ENCODE measurements at regions not wholly inside any gene's neighbourhood (a gene's known extent, or its start where the extent isn't known, plus 50 kb on each side); places are given as distances from the start of the nearest gene placed in this dataset.

GRCh38 chr6:148671952-148672351 is 74.9 kb upstream of the UST start:
- H3K4me2 ChIP-seq: no peak overlapping the region
- POLR2A ChIA-PET: no interaction called here
- no peaks in the 10 kb centered on the region for H3K4me1 ChIP-seq (ENCODE audit: control insufficient read depth in 1 of 2, insufficient read depth in 2 of 2, low read depth in 1 of 2, low read length in 1 of 2)
- TF ChIP-seq YY1 (IDR thresholded peaks at IDR 0.05; ENCODE audit: low read depth) (no peak), RCOR1 (IDR thresholded peaks at IDR 0.05; ENCODE audit: low read length) (no peak), RFX5 (IDR thresholded peaks at IDR 0.05; ENCODE audit: low read length) (no peak), TAF1 (IDR thresholded peaks at IDR 0.05; ENCODE audit: borderline replicate concordance, low read depth, low read length) (no peak), POLR2AphosphoS5 (IDR thresholded peaks at IDR 0.05; ENCODE audit: low read depth, low read length) (no peak), PBX3 (IDR thresholded peaks at IDR 0.05) (no peak), MEF2A (IDR thresholded peaks at IDR 0.05; ENCODE audit: borderline replicate concordance, low read depth) (no peak)
- no peak overlapping the region for H3K27ac ChIP-seq (ENCODE audit: low read depth in 2 of 2, low read length in 1 of 2)
- H4K20me1 ChIP-seq (ENCODE audit: insufficient read depth): no peaks in the 10 kb centered on the region
- no peaks in the 10 kb centered on the region for H3K9me2 ChIP-seq
- CTCF ChIA-PET: no interaction called here
- H3F3A ChIP-seq (replicated peaks; ENCODE audit: insufficient read depth): no peaks in the 10 kb centered on the region
- no peak for DNase-seq
- no peaks in the 10 kb centered on the region for H3K27me3 ChIP-seq (ENCODE audit: insufficient read depth)
- no peaks in the 10 kb centered on the region for H3K79me2 ChIP-seq (ENCODE audit: insufficient read depth)
- H3K9ac ChIP-seq: no peak overlapping the region
- no peaks in the 10 kb centered on the region for H3K36me3 ChIP-seq (replicated peaks in 1 of 2; ENCODE audit: control insufficient read depth in 1 of 2, insufficient read depth in 2 of 2, low read length in 1 of 2)
- H3K9me3 ChIP-seq: no peaks in the 10 kb centered on the region
- H3K4me3 ChIP-seq (ENCODE audit: low read depth in 2 of 2, low read length in 1 of 2): no peak overlapping the region
- no peak overlapping the region for H2AFZ ChIP-seq (ENCODE audit: low read depth)

DNA sequence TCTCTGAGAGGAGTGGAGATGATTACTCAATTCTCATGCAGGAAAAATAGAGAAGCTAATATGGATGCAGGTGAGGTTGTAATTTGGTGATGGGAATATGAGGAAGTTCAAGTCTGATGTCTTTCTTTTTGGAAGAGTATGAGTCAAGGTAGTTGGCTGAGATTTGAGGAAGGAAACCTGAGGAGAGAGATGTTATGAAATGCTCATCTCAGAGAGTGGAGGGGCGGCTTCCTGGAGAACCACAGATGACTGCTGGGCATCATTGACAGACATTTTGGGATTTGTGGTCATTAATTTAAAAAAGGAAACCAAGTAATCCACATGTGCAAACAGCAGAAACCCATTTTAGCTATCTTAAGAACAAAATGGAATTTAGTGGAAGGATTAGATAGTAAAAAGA is 72.5 kb upstream of the UST start:
- POLR2A ChIA-PET: no interaction called here
- CTCF ChIA-PET: no interaction called here
- WGBS (ENCODE audit: low lambda C conversion rate): 0% methylated on average over 1 of the region's 1 CpG

More for the DNA sequence above, 72.5 kb upstream of the UST start:
- Histone ChIP-seq H3K9me3 (no peaks in the 10 kb centered on the region), H3K79me2 (ENCODE audit: insufficient read depth) (no peaks in the 10 kb centered on the region), H3K27ac (ENCODE audit: low read depth in 2 of 2, low read length in 1 of 2) (no peak overlapping the region), H3K9ac (no peak overlapping the region), H4K20me1 (ENCODE audit: insufficient read depth) (no peaks in the 10 kb centered on the region), H3K9me2 (no peaks in the 10 kb centered on the region), H3K27me3 (ENCODE audit: insufficient read depth) (no peaks in the 10 kb centered on the region), H3K4me3 (ENCODE audit: low read depth in 2 of 2, low read length in 1 of 2) (no peak overlapping the region), H2AFZ (ENCODE audit: low read depth) (no peak overlapping the region), H3K36me3 (replicated peaks in 1 of 2; ENCODE audit: control insufficient read depth in 1 of 2, insufficient read depth in 2 of 2, low read length in 1 of 2) (no peaks in the 10 kb centered on the region), H3K4me2 (no peak overlapping the region), H3F3A (replicated peaks; ENCODE audit: insufficient read depth) (no peaks in the 10 kb centered on the region), H3K4me1 (ENCODE audit: control insufficient read depth in 1 of 2, insufficient read depth in 2 of 2, low read depth in 1 of 2, low read length in 1 of 2) (no peaks in the 10 kb centered on the region)
- no peak for DNase-seq
- TF ChIP-seq NFIC (IDR thresholded peaks at IDR 0.05; ENCODE audit: borderline replicate concordance) (no peak), USF2 (IDR thresholded peaks at IDR 0.05; ENCODE audit: borderline replicate concordance, low read depth, low read length) (no peak), FOXM1 (IDR thresholded peaks at IDR 0.05; ENCODE audit: low read depth) (no peak)
- TF ChIP-seq, protein P1, sequence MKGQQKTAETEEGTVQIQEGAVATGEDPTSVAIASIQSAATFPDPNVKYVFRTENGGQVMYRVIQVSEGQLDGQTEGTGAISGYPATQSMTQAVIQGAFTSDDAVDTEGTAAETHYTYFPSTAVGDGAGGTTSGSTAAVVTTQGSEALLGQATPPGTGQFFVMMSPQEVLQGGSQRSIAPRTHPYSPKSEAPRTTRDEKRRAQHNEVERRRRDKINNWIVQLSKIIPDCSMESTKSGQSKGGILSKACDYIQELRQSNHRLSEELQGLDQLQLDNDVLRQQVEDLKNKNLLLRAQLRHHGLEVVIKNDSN (IDR thresholded peaks at IDR 0.05; ENCODE audit: borderline replicate concordance, low read depth): no peak
- TF ChIP-seq, protein P2, sequence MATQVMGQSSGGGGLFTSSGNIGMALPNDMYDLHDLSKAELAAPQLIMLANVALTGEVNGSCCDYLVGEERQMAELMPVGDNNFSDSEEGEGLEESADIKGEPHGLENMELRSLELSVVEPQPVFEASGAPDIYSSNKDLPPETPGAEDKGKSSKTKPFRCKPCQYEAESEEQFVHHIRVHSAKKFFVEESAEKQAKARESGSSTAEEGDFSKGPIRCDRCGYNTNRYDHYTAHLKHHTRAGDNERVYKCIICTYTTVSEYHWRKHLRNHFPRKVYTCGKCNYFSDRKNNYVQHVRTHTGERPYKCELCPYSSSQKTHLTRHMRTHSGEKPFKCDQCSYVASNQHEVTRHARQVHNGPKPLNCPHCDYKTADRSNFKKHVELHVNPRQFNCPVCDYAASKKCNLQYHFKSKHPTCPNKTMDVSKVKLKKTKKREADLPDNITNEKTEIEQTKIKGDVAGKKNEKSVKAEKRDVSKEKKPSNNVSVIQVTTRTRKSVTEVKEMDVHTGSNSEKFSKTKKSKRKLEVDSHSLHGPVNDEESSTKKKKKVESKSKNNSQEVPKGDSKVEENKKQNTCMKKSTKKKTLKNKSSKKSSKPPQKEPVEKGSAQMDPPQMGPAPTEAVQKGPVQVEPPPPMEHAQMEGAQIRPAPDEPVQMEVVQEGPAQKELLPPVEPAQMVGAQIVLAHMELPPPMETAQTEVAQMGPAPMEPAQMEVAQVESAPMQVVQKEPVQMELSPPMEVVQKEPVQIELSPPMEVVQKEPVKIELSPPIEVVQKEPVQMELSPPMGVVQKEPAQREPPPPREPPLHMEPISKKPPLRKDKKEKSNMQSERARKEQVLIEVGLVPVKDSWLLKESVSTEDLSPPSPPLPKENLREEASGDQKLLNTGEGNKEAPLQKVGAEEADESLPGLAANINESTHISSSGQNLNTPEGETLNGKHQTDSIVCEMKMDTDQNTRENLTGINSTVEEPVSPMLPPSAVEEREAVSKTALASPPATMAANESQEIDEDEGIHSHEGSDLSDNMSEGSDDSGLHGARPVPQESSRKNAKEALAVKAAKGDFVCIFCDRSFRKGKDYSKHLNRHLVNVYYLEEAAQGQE (IDR thresholded peaks at IDR 0.05; ENCODE audit: low read depth, low read length): no peak
